Vagina (tissue), 2 donors: ENCODE measurements at regions not wholly inside any gene's neighbourhood (a gene's known extent, or its start where the extent isn't known, plus 50 kb on each side); places are given as distances from the start of the nearest gene placed in this dataset.

Experiments used
- POLR2A ChIP-seq, 2 donors: fragments of 450-650 bp; IDR thresholded peaks; one replicate each; pipeline ENCODE4 v1.6.1; 2017; ENCODE audit warnings: antibody characterized with exemption in 2 of 2, mild to moderate bottlenecking in 2 of 2, moderate library complexity in 2 of 2
- POLR2AphosphoS5 ChIP-seq, 2 donors: sonication (generic); formaldehyde crosslinking; IDR thresholded peaks; one replicate each; pipeline ENCODE4 v1.9.0; 2017; ENCODE audit warnings: antibody characterized with exemption in 2 of 2, mild to moderate bottlenecking in 2 of 2, low read depth in 1 of 2; ENCODE audit not compliant: insufficient read depth in 1 of 2
- TF ChIP-seq, protein P1 (sequence below), 3 experiments: fragments of 450-650 bp in 2 of 3; fragments of 200-600 bp in 1 of 3; sonication (generic) in 1 of 3; IDR thresholded peaks; one replicate each; pipeline ENCODE4 v1.5.1; 2017 to 2019; ENCODE audit warnings: antibody characterized with exemption in 3 of 3, mild to moderate bottlenecking in 2 of 3, moderate library complexity in 2 of 3

GRCh38 chr4:35684755-35685154, 559.6 kb downstream of the ARAP2 start:
- TF ChIP-seq, protein P1, sequence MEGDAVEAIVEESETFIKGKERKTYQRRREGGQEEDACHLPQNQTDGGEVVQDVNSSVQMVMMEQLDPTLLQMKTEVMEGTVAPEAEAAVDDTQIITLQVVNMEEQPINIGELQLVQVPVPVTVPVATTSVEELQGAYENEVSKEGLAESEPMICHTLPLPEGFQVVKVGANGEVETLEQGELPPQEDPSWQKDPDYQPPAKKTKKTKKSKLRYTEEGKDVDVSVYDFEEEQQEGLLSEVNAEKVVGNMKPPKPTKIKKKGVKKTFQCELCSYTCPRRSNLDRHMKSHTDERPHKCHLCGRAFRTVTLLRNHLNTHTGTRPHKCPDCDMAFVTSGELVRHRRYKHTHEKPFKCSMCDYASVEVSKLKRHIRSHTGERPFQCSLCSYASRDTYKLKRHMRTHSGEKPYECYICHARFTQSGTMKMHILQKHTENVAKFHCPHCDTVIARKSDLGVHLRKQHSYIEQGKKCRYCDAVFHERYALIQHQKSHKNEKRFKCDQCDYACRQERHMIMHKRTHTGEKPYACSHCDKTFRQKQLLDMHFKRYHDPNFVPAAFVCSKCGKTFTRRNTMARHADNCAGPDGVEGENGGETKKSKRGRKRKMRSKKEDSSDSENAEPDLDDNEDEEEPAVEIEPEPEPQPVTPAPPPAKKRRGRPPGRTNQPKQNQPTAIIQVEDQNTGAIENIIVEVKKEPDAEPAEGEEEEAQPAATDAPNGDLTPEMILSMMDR (IDR thresholded peaks at IDR 0.05) = no peak
- TF ChIP-seq POLR2A (IDR thresholded peaks at IDR 0.05) (no peak), POLR2AphosphoS5 (IDR thresholded peaks at IDR 0.05; ENCODE audit: insufficient read depth in 1 of 2, low read depth in 1 of 2) (no peak)
